NT2/D1 (cell line): ENCODE measurements at regions not wholly inside any gene's neighbourhood (a gene's known extent, or its start where the extent isn't known, plus 50 kb on each side); places are given as distances from the start of the nearest gene placed in this dataset.

Source experiments
- DNase-seq: peaks from one replicate; pipeline ENCODE4 v3.0.0-alpha.2; 2011; ENCODE audit warnings: low read depth, low spot score
- H3K27me3 ChIP-seq: 2 replicates; pipeline ENCODE4 v1.6.0; 2011; ENCODE audit warnings: mild to moderate bottlenecking; ENCODE audit not compliant: insufficient read length, insufficient read depth
- H3K36me3 ChIP-seq: 2 replicates; pipeline ENCODE4 v1.6.1; 2011; ENCODE audit warnings: mild to moderate bottlenecking, low read length, mixed read lengths; ENCODE audit not compliant: insufficient read depth, insufficient read length
- H3K4me1 ChIP-seq: 2 replicates; pipeline ENCODE4 v1.5.1; 2011; ENCODE audit not compliant: insufficient read depth, insufficient read length
- H3K4me3 ChIP-seq: 2 replicates; pipeline ENCODE4 v1.5.1; 2011; ENCODE audit warnings: low read depth; ENCODE audit not compliant: insufficient read length
- H3K9ac ChIP-seq: 2 replicates; pipeline ENCODE4 v1.6.0; 2011; ENCODE audit warnings: low read depth; ENCODE audit not compliant: insufficient read length
- H3K9me3 ChIP-seq: 2 replicates; pipeline ENCODE4 v1.5.1; 2011; ENCODE audit warnings: mild to moderate bottlenecking, low read length; ENCODE audit not compliant: insufficient read depth
- SUZ12 ChIP-seq: IDR thresholded peaks from 2 replicates; pipeline ENCODE4 v1.6.1; 2011; ENCODE audit not compliant: insufficient read length, insufficient read depth; ENCODE audit errors: extremely low read depth
- YY1 ChIP-seq: IDR thresholded peaks from 2 replicates; pipeline ENCODE4 v1.6.1; 2011; ENCODE audit not compliant: insufficient read length, insufficient read depth
- ZNF274 ChIP-seq: IDR thresholded peaks from 2 replicates; pipeline ENCODE4 v1.6.1; 2011; ENCODE audit warnings: mild to moderate bottlenecking, low read depth, low read length

DNA sequence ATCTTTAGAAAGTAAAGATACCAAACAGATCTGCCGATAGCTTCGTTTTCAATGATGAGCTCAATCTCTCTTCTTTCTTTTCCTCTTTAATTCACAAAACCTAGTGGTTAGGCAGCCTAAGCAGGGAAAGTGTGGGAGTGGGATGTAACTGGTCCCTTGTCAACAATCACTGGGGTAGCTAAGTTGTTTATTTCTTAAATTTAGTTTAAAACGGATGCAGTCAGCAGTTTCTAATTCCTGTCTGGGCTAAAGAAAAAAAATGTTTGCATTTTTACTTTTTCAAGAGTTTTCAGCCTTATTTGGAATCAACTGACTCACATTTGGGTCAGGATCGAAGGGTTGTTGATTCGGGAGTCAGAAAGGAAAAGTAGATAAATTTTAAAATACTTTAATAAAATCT, 137.7 kb upstream of the TACR1 start:
- Histone ChIP-seq H3K9me3 (no peaks in the 10 kb centered on the region), H3K9ac (no peak overlapping the region), H3K36me3 (no peaks in the 10 kb centered on the region), H3K4me3 (no peak overlapping the region), H3K27me3 (no peaks in the 10 kb centered on the region), H3K4me1 (no peaks in the 10 kb centered on the region)
- no peak for DNase-seq
- TF ChIP-seq YY1 (no peak), SUZ12 (no peak), ZNF274 (no peak)

DNA sequence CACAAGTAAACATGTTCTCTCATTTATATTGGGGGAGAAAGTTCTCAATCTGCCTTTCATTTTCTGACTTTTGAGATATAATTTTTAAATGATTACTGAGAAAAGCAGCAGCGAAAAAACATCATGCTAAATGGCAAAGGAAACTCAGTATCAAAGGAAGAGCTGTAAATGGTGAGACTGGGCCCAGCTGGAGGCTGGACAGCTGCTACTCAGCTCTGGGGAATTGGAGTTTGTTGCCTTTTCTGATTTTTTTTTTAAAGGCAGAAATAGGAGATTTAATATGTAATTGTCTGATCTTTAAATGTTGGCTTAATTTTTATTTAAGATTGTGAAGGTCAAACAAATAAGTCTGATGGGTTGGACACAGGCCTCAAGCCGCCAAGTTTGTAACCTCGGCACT, 137.1 kb upstream of the TACR1 start:
- no peak for DNase-seq
- no peaks in the 10 kb centered on the region for H3K4me1 ChIP-seq
- no peaks in the 10 kb centered on the region for H3K9me3 ChIP-seq
- H3K36me3 ChIP-seq = no peaks in the 10 kb centered on the region
- no peak overlapping the region for H3K4me3 ChIP-seq
- TF ChIP-seq SUZ12 = no peak
- TF ChIP-seq YY1 = no peak
- TF ChIP-seq ZNF274 = no peak
- no peak overlapping the region for H3K9ac ChIP-seq
- no peaks in the 10 kb centered on the region for H3K27me3 ChIP-seq

DNA sequence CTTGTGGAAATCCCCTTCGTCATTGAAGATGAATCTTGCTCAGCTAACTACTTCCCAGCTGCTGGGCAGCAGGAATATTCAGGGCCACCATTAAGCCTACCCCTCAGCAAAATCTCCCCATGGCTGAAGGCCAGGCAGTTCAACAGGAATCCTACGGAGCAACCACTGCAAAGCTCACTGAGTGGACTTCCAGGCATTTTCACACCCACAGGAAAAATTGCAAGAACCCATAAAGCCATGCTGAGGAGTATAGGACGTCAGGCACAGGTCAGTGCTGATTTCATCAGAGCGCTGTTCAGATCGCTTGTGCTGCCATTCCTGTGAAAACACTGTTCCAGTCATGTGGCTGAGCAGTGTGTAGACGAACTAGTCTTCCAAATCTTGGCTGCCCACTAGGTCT, 134.8 kb upstream of the TACR1 start:
- no peaks in the 10 kb centered on the region for H3K9me3 ChIP-seq
- TF ChIP-seq SUZ12 = no peak
- no peak for TF ChIP-seq YY1
- TF ChIP-seq ZNF274 = no peak
- no peak for DNase-seq
- H3K27me3 ChIP-seq = no peaks in the 10 kb centered on the region
- no peak overlapping the region for H3K4me3 ChIP-seq
- no peaks in the 10 kb centered on the region for H3K4me1 ChIP-seq
- H3K36me3 ChIP-seq = no peaks in the 10 kb centered on the region
- no peak overlapping the region for H3K9ac ChIP-seq

DNA sequence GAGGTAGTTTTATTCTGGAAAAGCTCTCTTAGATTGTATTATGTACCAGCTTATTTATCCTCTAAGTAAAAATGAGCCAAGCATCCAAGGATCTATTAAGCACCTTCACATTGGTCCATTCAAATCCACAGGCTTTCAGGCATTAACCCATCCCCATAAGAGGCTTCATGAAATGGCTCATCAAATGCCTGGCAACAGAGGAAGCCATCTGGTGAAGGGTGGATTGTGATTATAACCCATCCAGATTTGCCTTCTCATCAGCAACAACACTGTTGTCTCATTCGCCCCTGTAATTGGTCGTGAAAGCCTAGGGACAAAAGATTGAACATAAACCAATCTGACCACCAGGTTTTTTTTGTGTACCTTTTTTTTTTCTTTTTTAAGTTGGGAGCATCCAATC, 134.3 kb upstream of the TACR1 start:
- TF ChIP-seq SUZ12 = no peak
- no peak for TF ChIP-seq YY1
- TF ChIP-seq ZNF274 = no peak
- DNase-seq = no peak
- no peak overlapping the region for H3K4me3 ChIP-seq
- H3K27me3 ChIP-seq = no peaks in the 10 kb centered on the region
- H3K9me3 ChIP-seq = no peaks in the 10 kb centered on the region
- H3K9ac ChIP-seq = no peak overlapping the region
- H3K36me3 ChIP-seq = no peaks in the 10 kb centered on the region
- H3K4me1 ChIP-seq = no peaks in the 10 kb centered on the region

DNA sequence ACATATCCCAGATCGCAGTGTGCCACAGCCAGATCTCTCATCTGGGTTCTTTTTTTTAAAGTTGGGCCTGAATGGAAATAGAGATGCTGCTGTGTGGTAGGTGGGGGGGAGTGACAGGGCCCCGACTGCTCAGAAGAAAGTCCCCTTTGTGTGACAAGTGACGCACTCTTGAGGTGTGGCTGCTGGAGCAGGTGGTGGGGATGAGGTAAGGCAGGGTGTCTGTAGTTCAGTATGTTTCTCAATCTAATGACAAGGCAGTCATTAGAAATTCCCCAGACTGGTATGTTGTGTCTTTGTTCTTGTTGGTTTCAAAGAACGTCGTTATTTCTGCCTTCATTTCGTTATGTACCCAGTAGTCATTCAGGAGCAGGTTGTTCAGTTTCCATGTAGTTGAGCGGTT, 128.8 kb upstream of the TACR1 start:
- H3K4me3 ChIP-seq = no peak overlapping the region
- no peaks in the 10 kb centered on the region for H3K36me3 ChIP-seq
- H3K27me3 ChIP-seq = no peaks in the 10 kb centered on the region
- no peak for TF ChIP-seq YY1
- no peak for TF ChIP-seq SUZ12
- TF ChIP-seq ZNF274 = no peak
- no peak for DNase-seq
- H3K9me3 ChIP-seq = no peaks in the 10 kb centered on the region
- H3K9ac ChIP-seq = no peak overlapping the region
- peaks cover 2% of the 10 kb centered on the region for H3K4me1 ChIP-seq

DNA sequence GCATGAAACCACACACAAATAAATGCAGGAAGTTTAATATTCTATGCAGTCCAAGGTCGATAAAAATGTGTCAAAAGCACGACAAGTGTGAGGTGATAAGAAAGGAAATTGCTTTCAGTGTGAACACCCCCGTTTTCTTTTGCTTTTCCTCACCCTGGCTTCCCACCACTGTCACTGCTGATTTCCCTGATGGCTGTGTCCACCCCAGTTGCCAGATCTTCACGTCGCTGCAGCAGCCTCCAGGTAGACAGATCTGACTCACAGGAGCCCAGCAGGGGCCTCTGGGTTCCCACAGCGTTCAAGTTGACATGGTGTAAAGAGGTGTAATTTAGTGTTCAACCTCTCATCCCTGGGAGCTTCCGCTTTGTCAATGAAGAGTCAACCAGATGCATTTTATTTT, 128.0 kb upstream of the TACR1 start:
- no peak overlapping the region for H3K9ac ChIP-seq
- peaks cover 2% of the 10 kb centered on the region for H3K4me1 ChIP-seq
- no peaks in the 10 kb centered on the region for H3K36me3 ChIP-seq
- H3K9me3 ChIP-seq = no peaks in the 10 kb centered on the region
- TF ChIP-seq SUZ12 (no peak), ZNF274 (no peak), YY1 (no peak)
- DNase-seq = no peak
- H3K4me3 ChIP-seq = no peak overlapping the region
- no peaks in the 10 kb centered on the region for H3K27me3 ChIP-seq

DNA sequence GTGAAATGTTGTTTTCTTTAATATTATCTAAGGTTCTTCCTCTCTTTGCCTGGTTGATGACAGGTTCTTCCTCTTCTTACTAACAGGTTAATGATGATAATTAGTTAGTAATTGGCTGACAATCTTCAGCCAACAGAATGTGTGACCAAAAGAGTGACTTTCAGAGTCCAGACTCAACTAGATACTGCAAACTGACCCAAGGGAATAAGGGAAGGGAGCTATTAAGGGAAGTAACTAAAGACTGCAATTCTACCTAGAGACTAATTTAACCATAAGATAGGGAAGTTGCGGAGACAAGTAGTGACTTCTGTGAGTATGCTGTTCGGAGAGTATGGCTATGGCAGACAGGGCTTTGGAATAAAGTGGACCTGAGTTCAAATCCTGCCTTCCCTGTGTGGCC, 127.3 kb upstream of the TACR1 start:
- TF ChIP-seq ZNF274 (no peak), SUZ12 (no peak), YY1 (no peak)
- H3K27me3 ChIP-seq = no peaks in the 10 kb centered on the region
- no peak overlapping the region for H3K4me3 ChIP-seq
- no peaks in the 10 kb centered on the region for H3K9me3 ChIP-seq
- no peaks in the 10 kb centered on the region for H3K36me3 ChIP-seq
- H3K4me1 ChIP-seq = peaks cover 2% of the 10 kb centered on the region
- no peak for DNase-seq
- no peak overlapping the region for H3K9ac ChIP-seq

DNA sequence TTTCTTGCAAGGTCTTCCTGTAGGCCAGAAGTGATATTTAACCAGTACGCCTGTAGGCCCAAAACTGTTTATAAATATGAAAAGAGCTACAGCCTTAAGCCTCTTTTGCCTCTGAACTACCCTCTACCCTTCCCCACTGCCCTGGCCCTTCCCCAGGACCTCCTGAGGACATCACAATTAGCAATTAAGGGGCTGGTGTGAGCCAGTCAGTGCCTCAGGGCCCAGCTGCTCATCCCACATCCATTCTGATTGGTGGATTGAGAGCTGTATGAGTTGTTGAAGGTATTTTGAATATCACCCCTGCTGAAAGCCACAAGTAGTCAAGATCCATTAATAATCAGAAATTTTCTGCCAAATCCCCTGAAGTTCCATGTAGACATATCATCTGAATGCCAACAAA, 126.3 kb upstream of the TACR1 start:
- TF ChIP-seq ZNF274 = no peak
- no peak for TF ChIP-seq SUZ12
- no peak for TF ChIP-seq YY1
- Histone ChIP-seq H3K36me3 (no peaks in the 10 kb centered on the region), H3K4me3 (no peak overlapping the region), H3K9ac (no peak overlapping the region), H3K4me1 (peaks cover 2% of the 10 kb centered on the region), H3K27me3 (no peaks in the 10 kb centered on the region), H3K9me3 (no peaks in the 10 kb centered on the region)
- DNase-seq = no peak
